ENCODE measurements at regions not wholly inside any gene's neighbourhood (a gene's known extent, or its start where the extent isn't known, plus 50 kb on each side); places are given as distances from the start of the nearest gene placed in this dataset.
A peak's percentile ranks its signal among the peaks of the same experiment; 100 is the strongest.

GRCh38 chr6:56904068-56904467 lies 50.8 kb upstream of the BEND6 start:
- Mint-ChIP-seq H3K36me3 (no peaks in the 10 kb centered on the region), H3K4me3 (no peak overlapping the region), H3K9me3 (no peaks in the 10 kb centered on the region), H3K4me1 (no peaks in the 10 kb centered on the region), H3K27me3 (peaks cover 3% of the 10 kb centered on the region), H3K27ac (no peak overlapping the region)

GRCh38 chr6:56902641-56903464 lies 52.1 kb upstream of the BEND6 start:
- H3K36me3 Mint-ChIP-seq: no peaks in the 10 kb centered on the region

GRCh38 chr6:56900784-56901183 lies 54.1 kb upstream of the BEND6 start:
- Mint-ChIP-seq H3K36me3 (no peaks in the 10 kb centered on the region), H3K27me3 (peaks cover 5% of the 10 kb centered on the region), H3K27ac (no peak overlapping the region), H3K4me3 (no peak overlapping the region), H3K9me3 (peaks cover 0 to 1% (median 0%) of the 10 kb centered on the region in 3 donors), H3K4me1 (no peaks in the 10 kb centered on the region)

More at GRCh38 chr6:56902641-56903464, 52.1 kb upstream of the BEND6 start:
- H3K4me1 Mint-ChIP-seq: no peaks in the 10 kb centered on the region
- peaks cover 3% of the 10 kb centered on the region for H3K27me3 Mint-ChIP-seq
- H3K27ac Mint-ChIP-seq: no peak overlapping the region
- no peaks in the 10 kb centered on the region for H3K9me3 Mint-ChIP-seq
- no peak overlapping the region for H3K4me3 Mint-ChIP-seq

GRCh38 chr6:56899753-56900152 lies 55.2 kb upstream of the BEND6 start:
- Mint-ChIP-seq H3K27ac (no peak overlapping the region), H3K4me1 (no peaks in the 10 kb centered on the region), H3K4me3 (no peak overlapping the region), H3K27me3 (peaks cover 2% of the 10 kb centered on the region), H3K36me3 (no peaks in the 10 kb centered on the region), H3K9me3 (peaks cover 0 to 1% (median 0%) of the 10 kb centered on the region in 3 donors)

- Mint-ChIP-seq H3K27ac (no peak overlapping the region), H3K9me3 (peaks cover 0 to 1% (median 0%) of the 10 kb centered on the region in 3 donors), H3K4me3 (no peak overlapping the region), H3K4me1 (no peaks in the 10 kb centered on the region), H3K36me3 (no peaks in the 10 kb centered on the region), H3K27me3 (peaks cover 2% of the 10 kb centered on the region)
Measured at GRCh38 chr6:56899311-56899710, 55.6 kb upstream of the BEND6 start.

GRCh38 chr6:56897789-56898529 lies 56.9 kb upstream of the BEND6 start:
- Mint-ChIP-seq H3K4me1 (no peaks in the 10 kb centered on the region), H3K4me3 (no peak overlapping the region), H3K9me3 (peaks cover 0 to 1% (median 0%) of the 10 kb centered on the region in 3 donors), H3K27me3 (peaks cover 2% of the 10 kb centered on the region), H3K36me3 (no peaks in the 10 kb centered on the region), H3K27ac (no peak overlapping the region)

- peak overlapping the region in 1 of 4 donors; percentile 58 for H3K4me3 Mint-ChIP-seq
- no peaks in the 10 kb centered on the region for H3K36me3 Mint-ChIP-seq
- H3K27me3 Mint-ChIP-seq: no peaks in the 10 kb centered on the region
- peaks cover 0 to 1% (median 0%) of the 10 kb centered on the region in 3 donors for H3K9me3 Mint-ChIP-seq
- H3K4me1 Mint-ChIP-seq: peaks cover 0 to 6% (median 5%) of the 10 kb centered on the region in 3 donors
- H3K27ac Mint-ChIP-seq: no peak overlapping the region
Measured at GRCh38 chr6:56891754-56892153, 63.2 kb upstream of the BEND6 start.

GRCh38 chr6:56890683-56891429 lies 64.1 kb upstream of the BEND6 start:
- H3K4me1 Mint-ChIP-seq: peaks cover 0 to 6% (median 5%) of the 10 kb centered on the region in 3 donors
- H3K36me3 Mint-ChIP-seq: no peaks in the 10 kb centered on the region
- no peaks in the 10 kb centered on the region for H3K27me3 Mint-ChIP-seq
- H3K27ac Mint-ChIP-seq: no peak overlapping the region
- no peaks in the 10 kb centered on the region for H3K9me3 Mint-ChIP-seq
- H3K4me3 Mint-ChIP-seq: no peak overlapping the region

GRCh38 chr6:56890066-56890465 lies 64.8 kb upstream of the BEND6 start:
- H3K4me3 Mint-ChIP-seq: no peak overlapping the region
- no peaks in the 10 kb centered on the region for H3K9me3 Mint-ChIP-seq
- H3K4me1 Mint-ChIP-seq: peaks cover 0 to 6% (median 5%) of the 10 kb centered on the region in 3 donors
- no peak overlapping the region for H3K27ac Mint-ChIP-seq
- H3K36me3 Mint-ChIP-seq: no peaks in the 10 kb centered on the region
- H3K27me3 Mint-ChIP-seq: no peaks in the 10 kb centered on the region

- Mint-ChIP-seq H3K27me3 (peaks cover 2% of the 10 kb centered on the region), H3K36me3 (no peaks in the 10 kb centered on the region), H3K9me3 (no peaks in the 10 kb centered on the region), H3K4me1 (peaks cover 0 to 6% (median 5%) of the 10 kb centered on the region in 3 donors), H3K27ac (no peak overlapping the region), H3K4me3 (no peak overlapping the region)
Measured at GRCh38 chr6:56889492-56889891, 65.4 kb upstream of the BEND6 start.

- H3K4me1 Mint-ChIP-seq: peaks cover 0 to 6% (median 5%) of the 10 kb centered on the region in 3 donors
- no peaks in the 10 kb centered on the region for H3K9me3 Mint-ChIP-seq
- no peaks in the 10 kb centered on the region for H3K36me3 Mint-ChIP-seq
- peaks cover 2% of the 10 kb centered on the region for H3K27me3 Mint-ChIP-seq
- no peak overlapping the region for H3K27ac Mint-ChIP-seq
- H3K4me3 Mint-ChIP-seq: no peak overlapping the region
Measured at GRCh38 chr6:56888687-56889086, 66.2 kb upstream of the BEND6 start.

- Mint-ChIP-seq H3K36me3 (no peaks in the 10 kb centered on the region), H3K27ac (no peak overlapping the region), H3K9me3 (no peaks in the 10 kb centered on the region), H3K4me3 (no peak overlapping the region), H3K4me1 (peaks cover 0 to 6% (median 3%) of the 10 kb centered on the region in 3 donors), H3K27me3 (peaks cover 2% of the 10 kb centered on the region)
Measured at GRCh38 chr6:56887086-56887485, 67.8 kb upstream of the BEND6 start.

GRCh38 chr6:56877922-56878321 lies 77.0 kb upstream of the BEND6 start:
- H3K36me3 Mint-ChIP-seq: no peaks in the 10 kb centered on the region
- H3K4me1 Mint-ChIP-seq: no peaks in the 10 kb centered on the region
- no peak overlapping the region for H3K27ac Mint-ChIP-seq
- peaks cover 0 to 3% (median 0%) of the 10 kb centered on the region in 3 donors for H3K9me3 Mint-ChIP-seq
- H3K27me3 Mint-ChIP-seq: peaks cover 2% of the 10 kb centered on the region
- H3K4me3 Mint-ChIP-seq: no peak overlapping the region

- H3K27ac Mint-ChIP-seq: no peak overlapping the region
- peaks cover 2% of the 10 kb centered on the region for H3K27me3 Mint-ChIP-seq
- H3K4me1 Mint-ChIP-seq: no peaks in the 10 kb centered on the region
- H3K9me3 Mint-ChIP-seq: peaks cover 0 to 3% (median 0%) of the 10 kb centered on the region in 3 donors
- no peak overlapping the region for H3K4me3 Mint-ChIP-seq
- no peaks in the 10 kb centered on the region for H3K36me3 Mint-ChIP-seq
Measured at GRCh38 chr6:56875961-56876360, 78.9 kb upstream of the BEND6 start.

- Mint-ChIP-seq H3K4me3 (no peak overlapping the region), H3K27me3 (peaks cover 2% of the 10 kb centered on the region), H3K4me1 (no peaks in the 10 kb centered on the region), H3K36me3 (no peaks in the 10 kb centered on the region), H3K27ac (no peak overlapping the region), H3K9me3 (peaks cover 0 to 3% (median 0%) of the 10 kb centered on the region in 3 donors)
Measured at GRCh38 chr6:56875523-56875922, 79.4 kb upstream of the BEND6 start.

All from IgD-negative memory B cell (primary cell).